SW480 (cell line): ENCODE measurements at regions not wholly inside any gene's neighbourhood (a gene's known extent, or its start where the extent isn't known, plus 50 kb on each side); places are given as distances from the start of the nearest gene placed in this dataset.
A peak's percentile ranks its signal among the peaks of the same experiment; 100 is the strongest.

Experiments used
- DNase-seq: peaks from one replicate; pipeline ENCODE4 v3.0.0-alpha.2; 2016; ENCODE audit warnings: low spot score

- DNase-seq: no peak
Observed at GRCh38 chr2:2848621-2849333, 517.7 kb upstream of the MYT1L start.

- DNase-seq: no peak
Observed at GRCh38 chr2:2848198-2848597, 517.1 kb upstream of the MYT1L start.

- no peak for DNase-seq
Observed at GRCh38 chr2:2847209-2847676, 516.2 kb upstream of the MYT1L start.

- peak; percentile 100 for DNase-seq
Observed at GRCh38 chr2:2846332-2847208, 515.5 kb upstream of the MYT1L start.

- peak; percentile 20 for DNase-seq
Observed at GRCh38 chr2:2845806-2846315, 514.8 kb upstream of the MYT1L start.

DNA sequence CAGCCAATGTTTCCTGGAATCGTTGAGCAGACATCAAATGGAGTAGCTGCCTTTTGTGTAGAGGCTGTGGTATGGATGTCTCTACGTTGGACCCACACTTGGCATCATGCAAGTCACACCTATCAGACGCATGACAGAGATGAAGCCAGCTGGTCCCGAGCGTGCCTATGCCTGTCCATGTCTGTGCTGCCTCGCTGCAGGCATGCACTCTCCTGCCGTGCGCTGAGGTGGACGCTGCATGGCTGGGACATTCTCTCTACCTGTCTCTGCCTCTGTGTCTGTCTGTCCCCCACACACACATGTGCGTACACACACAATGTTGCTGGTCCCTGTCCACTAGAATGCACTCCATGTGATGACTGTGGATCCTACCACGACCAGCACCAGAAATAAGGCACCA is 514.2 kb upstream of the MYT1L start:
- DNase-seq: no peak

DNA sequence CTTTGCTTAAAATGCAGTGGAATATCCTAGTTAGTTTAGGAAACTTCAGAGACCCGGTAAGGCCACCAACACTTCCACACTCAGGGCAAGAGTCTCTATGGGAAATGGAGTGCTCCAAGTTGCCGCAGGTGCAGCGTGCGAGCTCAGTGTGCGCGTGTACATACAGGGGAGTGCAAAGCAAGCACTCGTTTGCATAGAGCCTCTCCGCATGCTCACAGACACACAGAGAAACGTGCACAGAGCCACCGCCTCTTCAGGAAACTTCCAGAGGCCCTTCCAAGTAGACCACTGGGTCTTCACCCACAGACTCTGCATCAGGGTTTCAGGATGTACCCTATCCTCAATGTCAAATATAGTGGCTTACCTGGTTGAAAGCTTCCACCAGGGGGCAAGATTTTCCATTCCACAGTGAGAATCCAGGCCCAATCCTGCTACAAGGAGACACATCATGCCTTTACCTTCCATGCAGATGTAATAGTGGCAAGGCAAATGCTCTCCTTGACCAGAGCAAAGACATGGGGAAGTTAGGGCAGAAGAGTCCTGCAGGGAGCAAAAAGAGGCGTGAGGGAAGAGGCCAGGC is 513.0 kb upstream of the MYT1L start:
- DNase-seq: peak; percentile 20

DNA sequence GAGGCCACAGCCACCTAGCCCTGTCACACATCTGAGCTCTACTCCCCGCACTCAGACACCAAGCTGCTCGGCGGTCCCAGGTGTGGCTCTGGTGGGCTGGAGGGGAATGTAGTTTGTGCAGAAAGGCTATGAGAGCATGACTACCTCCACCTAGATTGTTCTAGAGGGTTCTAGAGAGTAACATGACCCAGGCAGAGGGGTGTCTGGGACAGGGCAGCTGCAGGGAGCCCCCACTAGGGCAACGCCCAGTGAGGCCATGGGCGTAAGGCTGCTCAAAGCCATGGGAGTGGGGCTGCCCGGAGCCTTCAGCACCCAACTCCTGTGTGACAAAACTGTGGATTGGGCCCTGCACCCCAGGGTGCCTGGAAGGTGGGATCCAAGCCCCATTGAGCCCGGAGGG is 511.4 kb upstream of the MYT1L start:
- no peak for DNase-seq

DNA sequence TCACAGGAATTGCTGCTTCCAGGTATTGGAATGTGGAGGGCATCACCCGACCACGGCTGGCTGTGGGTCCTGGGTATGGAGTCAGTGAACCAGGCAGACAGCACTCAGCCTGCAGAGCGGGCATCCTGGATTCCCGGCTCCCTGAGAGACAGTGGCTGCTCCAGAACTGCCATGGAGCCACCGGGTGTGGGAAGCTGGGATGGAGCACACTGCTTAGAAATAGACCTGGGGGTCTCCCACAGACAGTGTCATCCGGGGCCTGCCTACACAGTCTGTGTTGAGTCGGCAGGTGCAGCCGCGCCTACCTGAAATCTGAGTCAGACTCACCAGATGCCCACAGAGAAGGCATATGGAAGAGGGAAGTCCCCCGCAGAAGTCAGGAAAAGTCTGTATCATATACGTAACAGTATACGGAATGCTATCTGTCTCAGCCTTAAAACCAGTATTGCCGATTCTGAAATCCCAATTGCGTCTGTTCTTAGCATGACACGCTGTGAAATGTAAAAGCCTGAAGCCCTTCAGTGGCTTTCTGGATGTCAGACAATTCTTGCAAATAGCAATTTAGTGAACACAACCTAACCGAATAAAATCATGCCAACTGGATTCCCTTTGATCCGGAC is 509.7 kb upstream of the MYT1L start:
- peak; percentile 51 for DNase-seq

- DNase-seq: no peak
Observed at GRCh38 chr2:2839782-2840531, 508.9 kb upstream of the MYT1L start.

- no peak for DNase-seq
Observed at GRCh38 chr2:2839393-2839781, 508.3 kb upstream of the MYT1L start.

DNA sequence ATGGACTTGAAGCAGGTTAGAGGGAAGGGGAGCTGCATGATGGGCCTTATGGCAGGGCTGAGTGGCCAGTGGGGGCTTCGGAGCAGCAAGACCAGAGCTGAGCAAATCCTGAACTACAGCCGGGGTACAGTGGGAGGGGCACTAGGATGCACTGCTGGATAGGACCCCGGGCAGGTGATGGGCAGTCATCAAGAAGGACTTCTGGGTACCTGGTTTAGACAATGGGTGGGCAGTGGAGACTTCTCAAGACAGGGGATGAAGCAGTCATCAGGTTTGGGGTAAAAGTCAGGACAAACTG is 507.4 kb upstream of the MYT1L start:
- no peak for DNase-seq

- DNase-seq: no peak
Observed at GRCh38 chr2:2837746-2838547, 506.9 kb upstream of the MYT1L start.

DNA sequence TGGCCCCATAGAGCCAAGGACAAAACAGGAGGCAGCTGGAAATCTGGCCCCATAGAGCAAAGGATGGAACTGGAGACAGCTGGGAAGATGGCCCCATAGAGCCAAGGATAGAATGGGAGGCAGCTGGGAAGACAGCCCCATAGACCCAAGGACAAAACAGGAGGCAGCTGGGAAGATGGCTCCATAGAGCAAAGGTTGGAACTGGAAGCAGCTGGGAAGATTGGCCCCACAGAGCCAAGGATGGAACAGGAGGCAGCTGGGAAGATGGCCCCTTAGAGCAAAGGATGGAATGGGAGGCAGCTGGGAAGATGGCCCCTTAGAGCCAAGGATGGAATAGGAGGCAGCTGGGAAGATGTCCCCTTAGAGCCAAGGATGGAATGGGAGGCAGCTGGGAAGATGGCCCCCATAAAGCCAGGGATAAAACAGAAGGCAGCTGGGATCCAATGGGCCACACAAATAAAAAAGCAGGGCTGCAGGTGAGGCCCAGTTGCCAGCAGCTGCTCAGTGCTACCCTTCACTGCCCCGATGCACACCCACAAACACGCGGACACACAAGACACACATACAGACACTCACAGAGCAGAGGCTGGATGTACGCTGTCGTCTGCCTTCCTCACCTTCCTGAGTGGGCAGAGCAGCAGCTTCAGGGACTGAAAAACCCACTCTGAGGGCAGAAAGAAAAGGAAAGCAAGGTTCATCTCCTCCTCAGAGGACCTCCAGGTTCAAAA is 505.4 kb upstream of the MYT1L start:
- DNase-seq: no peak

- no peak for DNase-seq
Observed at GRCh38 chr2:2834516-2835254, 503.6 kb upstream of the MYT1L start.

GRCh38 chr2:2834105-2834504 is 503.0 kb upstream of the MYT1L start:
- DNase-seq: no peak

- DNase-seq: no peak
Observed at GRCh38 chr2:2832657-2833056, 501.6 kb upstream of the MYT1L start.

DNA sequence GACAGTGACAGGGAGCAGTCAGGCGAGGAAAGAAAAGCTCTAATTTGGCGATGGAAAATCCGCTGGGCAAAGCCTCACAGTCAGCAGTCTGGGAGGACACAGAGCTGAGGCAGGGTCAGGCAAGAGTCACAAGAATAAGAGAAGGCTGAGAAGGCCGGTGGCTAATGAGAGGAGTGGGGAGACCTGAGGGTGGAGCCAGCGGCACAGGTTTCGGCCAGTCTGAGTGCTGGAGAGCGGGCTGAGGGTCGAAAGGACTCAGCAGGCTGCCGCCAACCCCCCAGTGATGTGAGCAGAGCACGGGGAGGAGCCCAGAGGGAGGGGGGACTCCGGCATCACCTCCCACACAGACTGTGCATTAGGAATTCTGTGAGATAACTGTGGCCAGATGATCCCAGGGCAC is 500.6 kb upstream of the MYT1L start:
- no peak for DNase-seq

DNA sequence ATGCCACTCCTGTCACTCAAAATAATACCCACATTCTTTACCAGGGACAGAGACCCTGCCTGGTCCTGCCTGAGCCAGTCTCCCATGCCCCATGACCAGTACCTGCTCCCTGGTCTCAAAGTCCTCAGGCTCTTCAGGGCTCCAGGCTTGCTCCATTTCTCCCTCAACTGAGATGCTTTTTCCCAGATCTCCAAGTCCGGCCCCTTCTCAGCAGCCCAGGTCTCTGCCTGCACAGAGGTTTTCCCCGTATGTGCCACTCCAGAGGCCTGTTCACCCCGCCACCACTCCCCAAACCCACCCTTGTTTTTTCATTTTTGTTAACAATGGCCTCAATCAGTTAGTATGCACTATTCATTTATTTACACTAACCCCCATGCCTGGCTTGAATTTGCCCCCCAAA is 499.5 kb upstream of the MYT1L start:
- no peak for DNase-seq
